OCI-LY1 (cell line): ENCODE measurements at regions not wholly inside any gene's neighbourhood (a gene's known extent, or its start where the extent isn't known, plus 50 kb on each side); places are given as distances from the start of the nearest gene placed in this dataset.

Source experiments
- CTCF ChIP-seq: fragments of 200-600 bp; sonication (generic), shearing (Covaris generic); IDR thresholded peaks from 2 replicates; pipeline ENCODE4 v1.5.1; 2017; ENCODE audit warnings: mild to moderate bottlenecking, antibody characterized with exemption, low read length, moderate library complexity, mixed read lengths
- EZH2 ChIP-seq: fragments of 200-600 bp; sonication (generic), shearing (Covaris generic); IDR thresholded peaks from 2 replicates; pipeline ENCODE4 v1.8.0; 2017; ENCODE audit warnings: borderline replicate concordance, mixed run types, mild to moderate bottlenecking, antibody characterized with exemption, low read length, moderate library complexity, mixed read lengths

GRCh38 chr14:44767646-44768173, 194.0 kb downstream of the KLHL28 start:
- TF ChIP-seq CTCF: no peak
- TF ChIP-seq EZH2: no peak
